Fibroblast of mammary gland (primary cell): ENCODE measurements at regions not wholly inside any gene's neighbourhood (a gene's known extent, or its start where the extent isn't known, plus 50 kb on each side); places are given as distances from the start of the nearest gene placed in this dataset.
A peak's percentile ranks its signal among the peaks of the same experiment; 100 is the strongest.
"Not testable (repeated sequence)": the region's sequence is repeated elsewhere in the genome, so short reads cannot be mapped to it uniquely, and the experiment has no call there.

Experiments
- DNase-seq: peaks from one replicate; pipeline ENCODE4 v3.0.0-alpha.2; 2010; ENCODE audit warnings: low read depth
- H3K4me3 ChIP-seq: 2 replicates; pipeline ENCODE4 v1.5.1; 2011; ENCODE audit warnings: low read depth, mild to moderate bottlenecking, low read length, moderate library complexity; ENCODE audit not compliant: control insufficient read depth
- CTCF ChIP-seq: conservative IDR thresholded peaks from 2 replicates; pipeline ENCODE4 v1.5.1; 2011; ENCODE audit warnings: low read depth, low read length, inconsistent platforms; ENCODE audit not compliant: control insufficient read depth, insufficient read depth

DNA sequence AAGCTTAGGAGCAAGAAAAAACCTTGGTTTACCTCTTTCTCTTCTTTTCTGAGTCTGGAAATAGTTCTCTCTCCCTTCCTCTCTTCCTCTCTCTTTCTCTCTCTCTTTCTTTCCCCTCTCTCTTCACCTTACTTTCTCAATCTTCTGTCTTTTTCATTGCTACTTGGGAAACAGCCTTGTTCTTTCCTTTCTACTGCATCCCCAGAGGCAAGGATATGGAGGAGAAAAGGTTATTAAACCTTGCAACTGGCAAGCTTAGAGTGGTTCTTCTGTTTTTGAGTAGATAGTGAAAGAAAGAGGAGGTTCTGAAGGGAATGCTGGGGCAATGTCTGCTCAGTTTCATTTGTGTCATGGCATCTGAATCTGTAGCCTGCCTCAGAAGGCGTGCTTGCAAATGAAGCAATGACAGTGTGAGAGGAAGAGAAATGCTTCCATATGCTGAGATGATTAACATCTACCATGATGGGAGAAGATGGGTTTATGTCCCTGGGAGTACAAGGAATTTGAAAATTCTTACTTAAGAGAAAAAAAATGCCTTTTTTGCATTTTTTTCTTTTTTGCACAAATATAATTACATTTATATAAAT, 190.6 kb downstream of the CEP135 start:
- no peak for TF ChIP-seq CTCF
- no peak overlapping the region for H3K4me3 ChIP-seq
- no peak for DNase-seq

DNA sequence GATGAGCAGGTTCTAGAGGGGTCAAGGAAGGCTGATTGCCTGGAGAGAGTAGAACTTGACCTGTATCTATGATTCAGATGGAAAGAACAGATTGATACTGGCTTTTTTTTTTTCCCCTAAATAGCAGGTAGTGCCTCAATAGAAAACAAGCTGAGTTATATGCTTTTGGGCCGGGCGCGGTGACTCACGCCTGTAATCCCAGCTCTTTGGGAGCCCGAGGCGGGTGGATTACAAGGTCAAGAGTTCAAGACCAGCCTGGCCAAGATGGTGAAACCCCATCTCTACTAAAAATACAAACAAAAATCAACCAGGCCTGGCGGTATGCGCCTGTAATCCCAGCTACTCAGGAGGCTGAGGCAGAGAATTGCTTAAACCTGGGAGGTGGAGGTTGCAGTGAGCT, 186.1 kb downstream of the CEP135 start:
- not testable (repeated sequence) for DNase-seq, H3K4me3 ChIP-seq

GRCh38 chr4:56134266-56134665, 185.5 kb downstream of the CEP135 start:
- no peak for TF ChIP-seq CTCF
- no peak overlapping the region for H3K4me3 ChIP-seq
- DNase-seq, result peak; percentile 57

GRCh38 chr4:56132835-56133234, 184.1 kb downstream of the CEP135 start:
- DNase-seq, result no peak
- no peak overlapping the region for H3K4me3 ChIP-seq
- no peak for TF ChIP-seq CTCF

GRCh38 chr4:56132188-56132587, 183.4 kb downstream of the CEP135 start:
- DNase-seq, H3K4me3 ChIP-seq: not testable (repeated sequence)

GRCh38 chr4:56130606-56131155, 181.9 kb downstream of the CEP135 start:
- no peak overlapping the region for H3K4me3 ChIP-seq
- TF ChIP-seq CTCF, result no peak
- peak; percentile 6 for DNase-seq

DNA sequence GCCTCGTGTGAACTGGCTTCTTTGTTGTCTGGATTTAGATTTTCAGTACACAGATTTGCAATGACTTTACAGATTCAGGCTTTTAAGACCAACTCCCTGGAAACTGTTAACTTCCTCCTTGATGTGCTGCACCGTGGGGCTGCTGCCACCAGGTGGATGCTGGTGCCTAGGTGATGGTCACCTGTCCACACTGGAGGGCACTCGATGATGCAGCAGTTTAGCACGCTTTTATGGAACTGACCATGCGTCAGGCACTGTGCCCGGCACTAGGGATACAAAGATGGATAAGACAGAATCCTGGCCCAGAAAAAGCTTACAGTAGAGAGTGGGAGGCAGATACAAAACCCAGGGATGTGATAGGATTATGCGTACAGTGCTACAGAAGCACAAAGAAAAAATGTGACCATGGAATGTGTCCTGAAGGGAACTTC, 180.7 kb downstream of the CEP135 start:
- no peak for DNase-seq
- peak; percentile 10 for TF ChIP-seq CTCF
- no peak overlapping the region for H3K4me3 ChIP-seq

DNA sequence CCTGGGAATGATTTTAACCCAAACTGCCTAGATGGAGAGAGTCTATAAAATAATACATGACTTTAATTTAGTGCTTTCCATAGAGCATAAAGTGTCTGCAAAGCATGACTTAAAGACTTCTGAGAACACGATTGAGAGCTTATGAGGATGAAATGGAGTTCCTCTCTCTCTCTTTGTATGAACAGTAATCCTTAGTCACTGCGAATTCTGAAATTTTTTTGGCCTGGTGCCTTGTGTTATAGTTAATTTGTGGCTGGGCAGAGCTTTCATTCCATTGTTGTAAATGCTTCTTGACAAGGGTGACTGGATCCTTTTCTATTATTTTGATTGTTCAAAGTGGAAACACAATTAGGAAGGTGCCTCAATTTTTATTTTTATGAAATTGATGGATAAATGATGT, 179.5 kb downstream of the CEP135 start:
- DNase-seq, result peak; percentile 45
- no peak for TF ChIP-seq CTCF
- no peak overlapping the region for H3K4me3 ChIP-seq
